GM12878 (cell line): ENCODE measurements at regions not wholly inside any gene's neighbourhood (a gene's known extent, or its start where the extent isn't known, plus 50 kb on each side); places are given as distances from the start of the nearest gene placed in this dataset.

Experiments used
- ATAC-seq: fragments of 200-7000 bp; cut with Tn5 transposase; 3 replicates; pipeline ENCODE4 v1.9.1; 2020; ENCODE audit warnings: mild to moderate bottlenecking, moderate library complexity
- BruUV-seq: library from RNA; stranded (reverse); fragments of 400-500 nt; replicated peaks from 2 replicates; lab custom pipeline; 2021; lab: Mats Ljungman, UMichigan
- CTCF ChIA-PET: fragments of 300-600 bp; sonication (Branson Sonifier 250); formaldehyde crosslinking; extraction: SDS; loops from one replicate; lab custom pipeline; 2021; ENCODE audit warnings: inconsistent platforms; lab: Yijun Ruan, JAX
- POLR2A ChIA-PET: fragments of 350-600 bp; formaldehyde crosslinking; extraction: SDS; loops from one replicate; lab custom pipeline; 2021; ENCODE audit warnings: inconsistent platforms; lab: Charles Lee
- RAD21 ChIA-PET: fragments of 300-600 bp; sonication (Branson Sonifier 250); formaldehyde crosslinking; loops from one replicate; lab custom pipeline; 2023; ENCODE audit warnings: antibody characterized with exemption; ENCODE audit not compliant: unreplicated experiment; lab: Charles Lee
- SMC1A ChIA-PET: fragments of 300-600 bp; sonication (Branson Sonifier 250); formaldehyde crosslinking; loops from one replicate; lab custom pipeline; 2023; ENCODE audit not compliant: unreplicated experiment, uncharacterized antibody; lab: Charles Lee
- DNase-seq: peaks from one replicate; pipeline ENCODE4 v3.0.0-alpha.2; 2011; ENCODE audit warnings: low read depth, low spot score
- FAIRE-seq: peaks from 3 replicates; lab custom pipeline; 2011; peaks lifted over from hg19 to GRCh38; lab: Jason Lieb, UNC
- H2AFZ ChIP-seq: 2 replicates; pipeline ENCODE4 v1.6.0; 2011; ENCODE audit warnings: low read depth, low read length, control low read depth; ENCODE audit not compliant: control insufficient read depth
- H3K27ac ChIP-seq: 2 replicates; pipeline ENCODE4 v1.5.1; 2011; ENCODE audit warnings: control low read depth; ENCODE audit not compliant: control insufficient read depth, insufficient read depth
- H3K27me3 ChIP-seq, 2 experiments: replicated peaks in 1 of 2; 2 replicates each; pipeline versions ENCODE4 v1.6.0 to v1.6.1; 2011; ENCODE audit warnings: low read length in 1 of 2; ENCODE audit not compliant: control insufficient read depth in 2 of 2, insufficient read depth in 2 of 2
- H3K36me3 ChIP-seq, 2 experiments: 2 replicates each; pipeline ENCODE4 v1.5.1; 2011; ENCODE audit warnings: low read length in 1 of 2; ENCODE audit not compliant: control insufficient read depth in 2 of 2, insufficient read depth in 2 of 2
- H3K4me1 ChIP-seq: 2 replicates; pipeline ENCODE4 v1.6.1; 2011; ENCODE audit warnings: mild to moderate bottlenecking, low read length, moderate library complexity, mixed read lengths; ENCODE audit not compliant: control insufficient read depth, insufficient read depth
- H3K4me2 ChIP-seq: 2 replicates; pipeline ENCODE4 v1.6.0; 2011; ENCODE audit warnings: control low read depth; ENCODE audit not compliant: control insufficient read depth, insufficient read depth
- H3K4me3 ChIP-seq: fragments of 200-600 bp; sonication (generic); 2 replicates; pipeline ENCODE4 v1.5.1; 2016
- H3K79me2 ChIP-seq: 2 replicates; pipeline ENCODE4 v1.6.0; 2011; ENCODE audit warnings: low read length; ENCODE audit not compliant: control insufficient read depth, insufficient read depth
- H3K9ac ChIP-seq: 2 replicates; pipeline ENCODE4 v1.8.0; 2011; ENCODE audit warnings: low read length, control low read depth, mixed read lengths; ENCODE audit not compliant: control insufficient read depth, insufficient read depth
- H3K9me3 ChIP-seq: replicated peaks from 3 replicates; pipeline ENCODE4 v1.5.1; 2011; ENCODE audit warnings: mild to moderate bottlenecking, low read length; ENCODE audit not compliant: control insufficient read depth, insufficient read depth
- H4K20me1 ChIP-seq: 2 replicates; pipeline ENCODE4 v1.6.0; 2011; ENCODE audit not compliant: control insufficient read depth, insufficient read depth
- EED ChIP-seq: sonication (generic); IDR thresholded peaks from 2 replicates; pipeline ENCODE4 v1.6.1; 2016; ENCODE audit warnings: antibody characterized with exemption, low read depth
- GATAD2B ChIP-seq: fragments of 450-650 bp; conservative IDR thresholded peaks from 2 replicates; pipeline ENCODE4 v1.6.1; 2017; ENCODE audit warnings: low read depth, mild to moderate bottlenecking, moderate library complexity
- TBL1XR1 ChIP-seq: IDR thresholded peaks from 2 replicates; pipeline ENCODE4 v1.6.1; 2012; ENCODE audit warnings: low read depth, low read length, improper control_type of control experiment
- WGBS: methylation state at CpG from one replicate; pipeline ENCODE4 v1.1.6; 2016; ENCODE audit warnings: low lambda C conversion rate; ENCODE audit not compliant: insufficient replicate concordance, insufficient coverage; ENCODE audit errors: missing lambda C conversion rate; 5-methylcytosine and 5-hydroxymethylcytosine counted together
- in situ Hi-C: fragments of 300-500 bp; cut with MboI; formaldehyde crosslinking; loops from 9 replicates; pipeline ENCODE4 v1.14.3; 2018; ENCODE audit warnings: mixed read lengths
- intact Hi-C: fragments of 100-400 bp; cut with micrococcal nuclease; formaldehyde crosslinking; loops from one replicate; pipeline ENCODE4 v1.14.2; 2022; ENCODE audit not compliant: unreplicated experiment
- TF ChIP-seq, protein P1 (sequence below): IDR thresholded peaks from 2 replicates; pipeline ENCODE4 v1.6.1; 2012; ENCODE audit warnings: improper control_type of control experiment, low read depth, low read length; ENCODE audit not compliant: insufficient replicate concordance

- no peak for TF ChIP-seq GATAD2B
- TF ChIP-seq, all 136 proteins: peak for 6
These were observed 107.7 kb upstream of the ATP8B1 start (continued) for GRCh38 chr18:57910817-57911216.

- ChIA-PET RAD21 (no interaction called here), SMC1A (no interaction called here), CTCF (interaction anchor here (1.6 to 1.8 kb wide), 2 partner anchors 226 to 271 kb away, joined by 3 to 5 read pairs; no protein-coding TSS in a partner anchor)
- no peak for ATAC-seq
- Histone ChIP-seq H3K4me1 (no peaks in the 10 kb centered on the region), H2AFZ (no peak overlapping the region), H3K27ac (no peak overlapping the region), H3K4me3 (no peak overlapping the region), H3K36me3 (no peaks in the 10 kb centered on the region), H3K4me2 (no peak overlapping the region)
- FAIRE-seq, result no peak
- 11% methylated on average over 2 of the region's 2 CpGs for WGBS
- in situ Hi-C loops, result no loop called here
- no TSS peak for BruUV-seq
- intact Hi-C loops, result no loop called here
- TF ChIP-seq EED (no peak), TBL1XR1 (no peak)
- TF ChIP-seq, protein P1, sequence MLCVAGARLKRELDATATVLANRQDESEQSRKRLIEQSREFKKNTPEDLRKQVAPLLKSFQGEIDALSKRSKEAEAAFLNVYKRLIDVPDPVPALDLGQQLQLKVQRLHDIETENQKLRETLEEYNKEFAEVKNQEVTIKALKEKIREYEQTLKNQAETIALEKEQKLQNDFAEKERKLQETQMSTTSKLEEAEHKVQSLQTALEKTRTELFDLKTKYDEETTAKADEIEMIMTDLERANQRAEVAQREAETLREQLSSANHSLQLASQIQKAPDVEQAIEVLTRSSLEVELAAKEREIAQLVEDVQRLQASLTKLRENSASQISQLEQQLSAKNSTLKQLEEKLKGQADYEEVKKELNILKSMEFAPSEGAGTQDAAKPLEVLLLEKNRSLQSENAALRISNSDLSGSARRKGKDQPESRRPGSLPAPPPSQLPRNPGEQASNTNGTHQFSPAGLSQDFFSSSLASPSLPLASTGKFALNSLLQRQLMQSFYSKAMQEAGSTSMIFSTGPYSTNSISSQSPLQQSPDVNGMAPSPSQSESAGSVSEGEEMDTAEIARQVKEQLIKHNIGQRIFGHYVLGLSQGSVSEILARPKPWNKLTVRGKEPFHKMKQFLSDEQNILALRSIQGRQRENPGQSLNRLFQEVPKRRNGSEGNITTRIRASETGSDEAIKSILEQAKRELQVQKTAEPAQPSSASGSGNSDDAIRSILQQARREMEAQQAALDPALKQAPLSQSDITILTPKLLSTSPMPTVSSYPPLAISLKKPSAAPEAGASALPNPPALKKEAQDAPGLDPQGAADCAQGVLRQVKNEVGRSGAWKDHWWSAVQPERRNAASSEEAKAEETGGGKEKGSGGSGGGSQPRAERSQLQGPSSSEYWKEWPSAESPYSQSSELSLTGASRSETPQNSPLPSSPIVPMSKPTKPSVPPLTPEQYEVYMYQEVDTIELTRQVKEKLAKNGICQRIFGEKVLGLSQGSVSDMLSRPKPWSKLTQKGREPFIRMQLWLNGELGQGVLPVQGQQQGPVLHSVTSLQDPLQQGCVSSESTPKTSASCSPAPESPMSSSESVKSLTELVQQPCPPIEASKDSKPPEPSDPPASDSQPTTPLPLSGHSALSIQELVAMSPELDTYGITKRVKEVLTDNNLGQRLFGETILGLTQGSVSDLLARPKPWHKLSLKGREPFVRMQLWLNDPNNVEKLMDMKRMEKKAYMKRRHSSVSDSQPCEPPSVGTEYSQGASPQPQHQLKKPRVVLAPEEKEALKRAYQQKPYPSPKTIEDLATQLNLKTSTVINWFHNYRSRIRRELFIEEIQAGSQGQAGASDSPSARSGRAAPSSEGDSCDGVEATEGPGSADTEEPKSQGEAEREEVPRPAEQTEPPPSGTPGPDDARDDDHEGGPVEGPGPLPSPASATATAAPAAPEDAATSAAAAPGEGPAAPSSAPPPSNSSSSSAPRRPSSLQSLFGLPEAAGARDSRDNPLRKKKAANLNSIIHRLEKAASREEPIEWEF, result no peak
- TF ChIP-seq, all 136 proteins: peak for 0
- no peak for DNase-seq
- Histone ChIP-seq H3K9me3 (no peaks in the 10 kb centered on the region), H3K79me2 (no peaks in the 10 kb centered on the region), H3K9ac (no peak overlapping the region), H4K20me1 (no peaks in the 10 kb centered on the region), H3K27me3 (no peaks in the 10 kb centered on the region; a peak in 1 of 4 replicates)
- POLR2A ChIA-PET, result interaction anchor here (0.6 kb wide), 1 partner anchor 362 kb away, joined by 3 read pairs; no protein-coding TSS in a partner anchor
These were observed 107.0 kb upstream of the ATP8B1 start for GRCh38 chr18:57910134-57910533.
